ENCODE measurements at regions not wholly inside any gene's neighbourhood (a gene's known extent, or its start where the extent isn't known, plus 50 kb on each side); places are given as distances from the start of the nearest gene placed in this dataset.

- TF ChIP-seq CTCF (IDR thresholded peaks at IDR 0.05): no peak
- TF ChIP-seq POLR2A (IDR thresholded peaks at IDR 0.05): no peak
Measured at GRCh38 chr5:162529886-162530285, 462.3 kb downstream of the GABRG2 start.
